Body of pancreas (tissue), 4 donors: ENCODE measurements at regions not wholly inside any gene's neighbourhood (a gene's known extent, or its start where the extent isn't known, plus 50 kb on each side); places are given as distances from the start of the nearest gene placed in this dataset.

ENCODE experiments used
- POLR2A ChIP-seq, 3 donors: fragments of 450-650 bp; IDR thresholded peaks; one replicate each; pipeline ENCODE4 v1.6.1; 2016; ENCODE audit warnings: antibody characterized with exemption in 3 of 3, mild to moderate bottlenecking in 2 of 3
- TF ChIP-seq, protein P1 (sequence below), 7 experiments: fragments of 450-650 bp in 4 of 7; fragments of 200-600 bp in 3 of 7; sonication (generic) in 3 of 7; IDR thresholded peaks; one replicate each; pipeline ENCODE4 v1.5.1; 2016 to 2019; ENCODE audit warnings: antibody characterized with exemption in 7 of 7

- TF ChIP-seq, protein P1, sequence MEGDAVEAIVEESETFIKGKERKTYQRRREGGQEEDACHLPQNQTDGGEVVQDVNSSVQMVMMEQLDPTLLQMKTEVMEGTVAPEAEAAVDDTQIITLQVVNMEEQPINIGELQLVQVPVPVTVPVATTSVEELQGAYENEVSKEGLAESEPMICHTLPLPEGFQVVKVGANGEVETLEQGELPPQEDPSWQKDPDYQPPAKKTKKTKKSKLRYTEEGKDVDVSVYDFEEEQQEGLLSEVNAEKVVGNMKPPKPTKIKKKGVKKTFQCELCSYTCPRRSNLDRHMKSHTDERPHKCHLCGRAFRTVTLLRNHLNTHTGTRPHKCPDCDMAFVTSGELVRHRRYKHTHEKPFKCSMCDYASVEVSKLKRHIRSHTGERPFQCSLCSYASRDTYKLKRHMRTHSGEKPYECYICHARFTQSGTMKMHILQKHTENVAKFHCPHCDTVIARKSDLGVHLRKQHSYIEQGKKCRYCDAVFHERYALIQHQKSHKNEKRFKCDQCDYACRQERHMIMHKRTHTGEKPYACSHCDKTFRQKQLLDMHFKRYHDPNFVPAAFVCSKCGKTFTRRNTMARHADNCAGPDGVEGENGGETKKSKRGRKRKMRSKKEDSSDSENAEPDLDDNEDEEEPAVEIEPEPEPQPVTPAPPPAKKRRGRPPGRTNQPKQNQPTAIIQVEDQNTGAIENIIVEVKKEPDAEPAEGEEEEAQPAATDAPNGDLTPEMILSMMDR (IDR thresholded peaks at IDR 0.05) = no peak
- TF ChIP-seq POLR2A (IDR thresholded peaks at IDR 0.05) = no peak
These were observed 63.1 kb upstream of the RANBP6 start for GRCh38 chr9:6078382-6079105.
